Osteocyte (in vitro differentiated cells): ENCODE measurements at regions not wholly inside any gene's neighbourhood (a gene's known extent, or its start where the extent isn't known, plus 50 kb on each side); places are given as distances from the start of the nearest gene placed in this dataset.
"Not testable (repeated sequence)": the region's sequence is repeated elsewhere in the genome, so short reads cannot be mapped to it uniquely, and the experiment has no call there.

Experiments
- DNase-seq: peaks from one replicate; pipeline ENCODE4 v3.0.0; 2021; ENCODE audit warnings: mixed read lengths; ENCODE audit not compliant: unreplicated experiment; ENCODE audit errors: extremely low spot score
- H3K27ac Mint-ChIP-seq: one replicate; pipeline ENCODE4 v1.8.0; 2021; ENCODE audit warnings: mild to moderate bottlenecking, mixed read lengths; ENCODE audit not compliant: unreplicated experiment
- H3K27me3 Mint-ChIP-seq: one replicate; pipeline ENCODE4 v1.8.0; 2021; ENCODE audit warnings: mixed read lengths; ENCODE audit not compliant: unreplicated experiment
- H3K36me3 Mint-ChIP-seq: one replicate; pipeline ENCODE4 v1.8.0; 2021; ENCODE audit warnings: mixed read lengths; ENCODE audit not compliant: unreplicated experiment
- H3K4me1 Mint-ChIP-seq: one replicate; pipeline ENCODE4 v1.8.0; 2021; ENCODE audit warnings: mixed read lengths; ENCODE audit not compliant: unreplicated experiment
- H3K4me3 Mint-ChIP-seq: one replicate; pipeline ENCODE4 v1.8.0; 2021; ENCODE audit warnings: mild to moderate bottlenecking, moderate library complexity, mixed read lengths; ENCODE audit not compliant: unreplicated experiment
- H3K9me3 Mint-ChIP-seq: one replicate; pipeline ENCODE4 v1.8.0; 2021; ENCODE audit warnings: mixed read lengths; ENCODE audit not compliant: unreplicated experiment
- CTCF ChIP-seq: fragments of 200-600 bp; sonication (generic); IDR thresholded peaks from 2 replicates; pipeline ENCODE4 v1.5.0; 2021; ENCODE audit warnings: antibody characterized with exemption, mild to moderate bottlenecking, moderate library complexity

GRCh38 chr12:23375621-23376020 is 573.8 kb downstream of the SOX5 start:
- Mint-ChIP-seq H3K4me1 (no peaks in the 10 kb centered on the region), H3K4me3 (no peak overlapping the region), H3K9me3 (peaks cover 34% of the 10 kb centered on the region), H3K36me3 (no peaks in the 10 kb centered on the region), H3K27me3 (no peaks in the 10 kb centered on the region), H3K27ac (no peak overlapping the region)
- DNase-seq = no peak
- no peak for TF ChIP-seq CTCF

- H3K4me3 Mint-ChIP-seq = no peak overlapping the region
- no peaks in the 10 kb centered on the region for H3K27me3 Mint-ChIP-seq
- no peaks in the 10 kb centered on the region for H3K36me3 Mint-ChIP-seq
- no peak for TF ChIP-seq CTCF
- no peak overlapping the region for H3K27ac Mint-ChIP-seq
- no peak for DNase-seq
- no peaks in the 10 kb centered on the region for H3K4me1 Mint-ChIP-seq
- H3K9me3 Mint-ChIP-seq = peaks cover 38% of the 10 kb centered on the region
Measured at GRCh38 chr12:23376238-23376637, 573.2 kb downstream of the SOX5 start.

GRCh38 chr12:23380419-23381100 is 568.9 kb downstream of the SOX5 start:
- H3K27me3 Mint-ChIP-seq = no peaks in the 10 kb centered on the region
- no peaks in the 10 kb centered on the region for H3K36me3 Mint-ChIP-seq
- H3K4me1 Mint-ChIP-seq = no peaks in the 10 kb centered on the region
- H3K9me3 Mint-ChIP-seq = peaks cover 35% of the 10 kb centered on the region
- no peak for DNase-seq
- no peak overlapping the region for H3K4me3 Mint-ChIP-seq
- no peak for TF ChIP-seq CTCF
- no peak overlapping the region for H3K27ac Mint-ChIP-seq

- not testable (repeated sequence) for H3K4me3 Mint-ChIP-seq, H3K36me3 Mint-ChIP-seq, H3K9me3 Mint-ChIP-seq, DNase-seq, H3K4me1 Mint-ChIP-seq, H3K27ac Mint-ChIP-seq, H3K27me3 Mint-ChIP-seq
Measured at GRCh38 chr12:23388898-23389297, 560.6 kb downstream of the SOX5 start.

GRCh38 chr12:23389315-23389714 is 560.2 kb downstream of the SOX5 start:
- H3K27me3 Mint-ChIP-seq, H3K36me3 Mint-ChIP-seq, H3K27ac Mint-ChIP-seq, H3K4me3 Mint-ChIP-seq, H3K9me3 Mint-ChIP-seq, H3K4me1 Mint-ChIP-seq, DNase-seq: not testable (repeated sequence)

GRCh38 chr12:23399402-23399933 is 550.0 kb downstream of the SOX5 start:
- Mint-ChIP-seq H3K4me3 (no peak overlapping the region), H3K27ac (no peak overlapping the region)

More at GRCh38 chr12:23399402-23399933, 550.0 kb downstream of the SOX5 start:
- peaks cover 3% of the 10 kb centered on the region for H3K27me3 Mint-ChIP-seq
- no peaks in the 10 kb centered on the region for H3K36me3 Mint-ChIP-seq
- H3K9me3 Mint-ChIP-seq = peaks cover 5% of the 10 kb centered on the region
- no peaks in the 10 kb centered on the region for H3K4me1 Mint-ChIP-seq
- no peak for TF ChIP-seq CTCF
- DNase-seq = no peak
